MCF 10A (cell line): ENCODE measurements at regions not wholly inside any gene's neighbourhood (a gene's known extent, or its start where the extent isn't known, plus 50 kb on each side); places are given as distances from the start of the nearest gene placed in this dataset.

Experiments
- BruUV-seq: library from RNA; stranded (reverse); fragments of 400-500 nt; replicated peaks from 2 replicates; lab custom pipeline; 2021; lab: Mats Ljungman, UMichigan
- CTCF ChIA-PET: fragments of 300-600 bp; sonication (Branson Sonifier 250); formaldehyde crosslinking; extraction: SDS; loops from one replicate; lab custom pipeline; 2021; ENCODE audit warnings: antibody characterized with exemption, inconsistent platforms; lab: Yijun Ruan, JAX
- POLR2A ChIA-PET: fragments of 300-600, 350-650 bp; sonication (Branson Sonifier 250); formaldehyde crosslinking; extraction: SDS; loops from one replicate; lab custom pipeline; 2020; ENCODE audit warnings: antibody characterized with exemption, inconsistent platforms; lab: Yijun Ruan, JAX
- DNase-seq: peaks from one replicate; pipeline ENCODE4 v3.0.0-alpha.2; 2018; ENCODE audit not compliant: unreplicated experiment
- H3K27ac Mint-ChIP-seq: one replicate; pipeline ENCODE4 v1.8.0; 2022; ENCODE audit warnings: mild to moderate bottlenecking, low read depth, mixed read lengths; ENCODE audit not compliant: unreplicated experiment
- H3K27me3 Mint-ChIP-seq: one replicate; pipeline ENCODE4 v1.8.0; 2022; ENCODE audit warnings: mixed read lengths; ENCODE audit not compliant: insufficient read depth, unreplicated experiment
- H3K36me3 Mint-ChIP-seq: one replicate; pipeline ENCODE4 v1.8.0; 2022; ENCODE audit warnings: mild to moderate bottlenecking, moderate library complexity, mixed read lengths; ENCODE audit not compliant: insufficient read depth, unreplicated experiment
- H3K4me1 Mint-ChIP-seq: one replicate; pipeline ENCODE4 v1.8.0; 2022; ENCODE audit warnings: mixed read lengths; ENCODE audit not compliant: insufficient read depth, unreplicated experiment
- H3K4me3 Mint-ChIP-seq: one replicate; pipeline ENCODE4 v1.8.0; 2022; ENCODE audit warnings: mild to moderate bottlenecking, moderate library complexity, mixed read lengths; ENCODE audit not compliant: unreplicated experiment
- H3K9me3 Mint-ChIP-seq: one replicate; pipeline ENCODE4 v1.8.0; 2022; ENCODE audit warnings: mixed read lengths; ENCODE audit not compliant: unreplicated experiment
- intact Hi-C: fragments of 100-400 bp; cut with micrococcal nuclease; formaldehyde crosslinking; loops from 2 replicates; pipeline ENCODE4 v1.14.1; 2022
- TF ChIP-seq, protein P1 (sequence below): fragments of 200-600 bp; IDR thresholded peaks from one replicate; pipeline ENCODE4 v1.8.0; 2022; ENCODE audit warnings: antibody characterized with exemption, mild to moderate bottlenecking; ENCODE audit not compliant: unreplicated experiment

DNA sequence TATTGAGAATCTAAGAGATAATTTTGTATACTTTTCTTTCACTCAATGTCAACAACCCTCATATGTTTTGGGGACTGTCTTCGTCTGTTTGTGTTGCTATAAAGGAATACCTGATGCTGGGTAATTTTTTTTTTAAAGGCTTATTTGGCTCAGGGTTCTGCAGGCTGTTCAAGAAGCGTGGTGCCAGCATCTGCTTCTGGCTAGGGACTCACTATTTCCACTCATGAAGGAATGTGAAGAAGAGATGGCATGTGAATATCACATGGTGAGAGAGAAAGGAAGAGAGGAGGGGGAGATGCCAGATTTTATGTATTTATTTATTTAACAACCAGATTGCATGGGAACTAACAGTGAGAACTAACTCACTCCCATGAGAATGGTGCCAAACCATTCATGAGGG, 827.4 kb upstream of the PHF14 start:
- peaks cover 53% of the 10 kb centered on the region for H3K27me3 Mint-ChIP-seq
- ChIA-PET POLR2A (no interaction called here), CTCF (no interaction called here)
- no peaks in the 10 kb centered on the region for H3K9me3 Mint-ChIP-seq
- H3K4me3 Mint-ChIP-seq: no peak overlapping the region
- no TSS peak for BruUV-seq
- H3K4me1 Mint-ChIP-seq: no peaks in the 10 kb centered on the region
- TF ChIP-seq, protein P1, sequence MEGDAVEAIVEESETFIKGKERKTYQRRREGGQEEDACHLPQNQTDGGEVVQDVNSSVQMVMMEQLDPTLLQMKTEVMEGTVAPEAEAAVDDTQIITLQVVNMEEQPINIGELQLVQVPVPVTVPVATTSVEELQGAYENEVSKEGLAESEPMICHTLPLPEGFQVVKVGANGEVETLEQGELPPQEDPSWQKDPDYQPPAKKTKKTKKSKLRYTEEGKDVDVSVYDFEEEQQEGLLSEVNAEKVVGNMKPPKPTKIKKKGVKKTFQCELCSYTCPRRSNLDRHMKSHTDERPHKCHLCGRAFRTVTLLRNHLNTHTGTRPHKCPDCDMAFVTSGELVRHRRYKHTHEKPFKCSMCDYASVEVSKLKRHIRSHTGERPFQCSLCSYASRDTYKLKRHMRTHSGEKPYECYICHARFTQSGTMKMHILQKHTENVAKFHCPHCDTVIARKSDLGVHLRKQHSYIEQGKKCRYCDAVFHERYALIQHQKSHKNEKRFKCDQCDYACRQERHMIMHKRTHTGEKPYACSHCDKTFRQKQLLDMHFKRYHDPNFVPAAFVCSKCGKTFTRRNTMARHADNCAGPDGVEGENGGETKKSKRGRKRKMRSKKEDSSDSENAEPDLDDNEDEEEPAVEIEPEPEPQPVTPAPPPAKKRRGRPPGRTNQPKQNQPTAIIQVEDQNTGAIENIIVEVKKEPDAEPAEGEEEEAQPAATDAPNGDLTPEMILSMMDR: no peak
- H3K36me3 Mint-ChIP-seq: no peaks in the 10 kb centered on the region
- no peak for DNase-seq
- intact Hi-C loops: no loop called here
- H3K27ac Mint-ChIP-seq: no peak overlapping the region

DNA sequence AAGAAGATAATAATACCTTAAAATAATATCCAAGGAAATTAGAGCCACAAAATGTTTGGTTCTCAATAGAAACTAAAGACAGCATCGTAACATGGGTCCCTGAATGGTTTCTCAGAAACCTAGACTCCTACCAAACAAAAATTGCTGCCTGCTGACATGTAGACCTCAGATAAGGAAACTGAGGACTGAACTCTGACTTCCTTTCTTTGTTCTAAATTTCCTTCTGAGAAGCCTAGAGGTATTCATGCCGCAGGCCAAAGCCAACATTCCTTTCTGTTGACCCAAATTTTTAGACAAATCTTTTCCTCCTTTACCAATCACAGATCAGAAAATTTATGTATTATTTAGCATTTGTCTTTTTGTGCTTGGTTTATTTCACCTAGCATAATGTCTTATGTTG, 816.7 kb upstream of the PHF14 start:
- Mint-ChIP-seq H3K27me3 (peaks cover 79% of the 10 kb centered on the region), H3K36me3 (no peaks in the 10 kb centered on the region), H3K4me1 (no peaks in the 10 kb centered on the region), H3K4me3 (no peak overlapping the region), H3K9me3 (no peaks in the 10 kb centered on the region), H3K27ac (no peak overlapping the region)
- no TSS peak for BruUV-seq
- ChIA-PET CTCF (no interaction called here), POLR2A (no interaction called here)
- DNase-seq: no peak
- intact Hi-C loops: no loop called here
- TF ChIP-seq, protein P1: no peak

DNA sequence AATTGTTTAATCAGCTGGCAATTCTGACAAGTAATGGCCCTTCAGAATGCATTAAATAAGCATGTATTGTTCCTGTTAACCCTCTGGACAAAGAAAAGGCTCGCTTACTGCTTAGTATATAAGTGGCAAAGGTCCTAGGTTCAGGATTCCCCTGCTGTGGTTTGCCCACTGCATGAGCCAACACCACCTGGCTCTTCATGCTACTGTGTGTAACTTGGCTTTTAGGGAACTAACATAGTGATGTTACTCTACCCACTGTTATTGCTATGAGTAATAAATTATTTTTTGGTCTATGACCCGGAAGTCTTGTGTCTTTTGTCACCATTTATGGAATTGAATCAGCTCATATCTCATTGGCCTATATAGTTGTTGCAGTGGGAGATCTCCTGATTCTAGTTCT, 791.7 kb upstream of the PHF14 start:
- CTCF ChIA-PET: no interaction called here
- DNase-seq: no peak
- POLR2A ChIA-PET: no interaction called here
- intact Hi-C loops: no loop called here
- BruUV-seq: no TSS peak
- Mint-ChIP-seq H3K4me3 (no peak overlapping the region), H3K27ac (no peak overlapping the region), H3K9me3 (no peaks in the 10 kb centered on the region), H3K4me1 (no peaks in the 10 kb centered on the region), H3K36me3 (no peaks in the 10 kb centered on the region), H3K27me3 (peaks cover 29% of the 10 kb centered on the region)
- TF ChIP-seq, protein P1: no peak

DNA sequence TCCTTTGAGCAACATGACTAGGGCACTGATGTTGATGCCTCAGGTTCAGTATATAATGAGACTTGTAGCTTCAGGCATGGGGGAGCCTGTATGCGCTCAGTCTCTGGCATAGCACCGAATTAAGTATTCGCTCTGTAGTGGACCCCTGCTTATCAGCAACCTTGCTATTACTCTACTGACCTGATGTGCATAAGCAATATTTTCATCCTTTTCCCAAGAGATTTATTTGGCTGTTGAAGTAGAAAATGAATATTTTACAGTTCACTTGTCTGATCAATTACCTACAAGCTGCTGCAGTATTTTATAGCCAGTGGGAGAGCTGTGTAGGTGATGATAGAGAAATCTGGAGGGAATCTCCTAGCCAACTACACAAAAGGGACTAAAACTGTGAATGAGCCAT, 781.6 kb upstream of the PHF14 start:
- Mint-ChIP-seq H3K36me3 (no peaks in the 10 kb centered on the region), H3K27ac (no peak overlapping the region)
- CTCF ChIA-PET: interaction anchor here (0.7 kb wide), 1 partner anchor 1043 kb away, joined by 3 read pairs; no protein-coding TSS in a partner anchor

More for the DNA sequence above, 781.6 kb upstream of the PHF14 start:
- H3K9me3 Mint-ChIP-seq: no peaks in the 10 kb centered on the region
- DNase-seq: no peak
- POLR2A ChIA-PET: no interaction called here
- H3K27me3 Mint-ChIP-seq: peaks cover 41% of the 10 kb centered on the region
- TF ChIP-seq, protein P1: no peak
- intact Hi-C loops: no loop called here
- BruUV-seq: no TSS peak
- H3K4me3 Mint-ChIP-seq: no peak overlapping the region
- no peaks in the 10 kb centered on the region for H3K4me1 Mint-ChIP-seq
